HG02571 (cell line): ENCODE measurements at regions not wholly inside any gene's neighbourhood (a gene's known extent, or its start where the extent isn't known, plus 50 kb on each side); places are given as distances from the start of the nearest gene placed in this dataset.
"Not testable (repeated sequence)": the region's sequence is repeated elsewhere in the genome, so short reads cannot be mapped to it uniquely, and the experiment has no call there.

Experiments
- ATAC-seq: cut with Tn5 transposase; IDR thresholded peaks from one replicate; pipeline ENCODE4 v1.9.1; 2021; ENCODE audit warnings: mild to moderate bottlenecking, moderate library complexity; ENCODE audit not compliant: unreplicated experiment

DNA sequence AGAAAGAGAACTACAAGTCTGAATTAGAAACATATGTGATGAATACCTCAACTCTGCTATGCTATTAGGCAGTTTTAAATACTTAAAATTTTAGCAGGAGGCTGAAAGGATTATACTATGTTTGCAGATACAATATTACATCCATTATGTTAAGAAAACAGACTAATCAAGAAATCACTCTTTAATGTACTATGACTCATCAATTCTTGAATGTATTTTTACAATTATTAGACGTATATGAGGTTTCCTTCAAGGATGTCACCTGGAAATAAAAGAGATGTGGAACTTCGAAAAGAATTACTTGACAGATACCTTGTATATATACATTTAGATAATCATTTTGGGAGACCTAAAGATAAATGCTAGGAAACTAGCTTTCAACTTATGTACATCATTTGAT lies 835.6 kb upstream of the MIR17HG start:
- ATAC-seq, result no peak

- not testable (repeated sequence) for ATAC-seq
These were observed 832.8 kb upstream of the MIR17HG start for GRCh38 chr13:90514712-90515111.

DNA sequence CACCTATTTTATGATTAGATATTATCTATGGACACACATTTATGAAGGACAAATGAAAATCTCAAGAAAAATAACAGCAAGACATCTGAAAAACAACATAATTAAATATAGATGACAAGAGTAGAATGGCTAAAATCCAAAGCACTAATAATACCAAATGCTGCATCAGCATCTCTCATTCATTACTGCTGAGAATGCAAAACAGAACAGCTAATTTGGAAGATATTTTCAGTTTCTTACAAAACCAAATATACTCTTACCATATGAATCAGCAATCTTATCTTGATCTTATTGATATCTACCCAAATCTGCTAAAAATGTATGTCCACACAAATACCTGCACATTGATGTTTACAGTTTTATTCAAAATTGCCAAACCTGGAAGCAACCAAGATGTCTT lies 829.1 kb upstream of the MIR17HG start:
- ATAC-seq, result no peak

DNA sequence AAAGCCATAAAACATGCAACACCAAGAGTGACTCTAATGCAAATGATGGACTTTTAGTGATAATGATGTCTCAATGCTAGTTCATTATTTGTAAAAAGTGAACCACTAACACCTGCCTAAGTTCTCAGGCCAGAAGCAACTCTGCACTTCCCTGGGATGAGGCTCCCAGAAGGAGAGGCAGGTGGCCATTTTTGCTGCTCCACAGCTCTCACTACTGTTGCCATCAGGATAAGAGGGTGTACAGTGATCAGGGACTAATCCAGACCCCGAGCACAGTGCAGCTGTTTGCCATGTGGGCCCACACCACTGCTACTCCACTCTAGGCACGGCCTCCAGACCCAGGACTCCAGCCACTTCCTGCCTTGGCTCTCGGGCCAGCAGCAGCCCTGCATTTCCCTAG lies 828.3 kb upstream of the MIR17HG start:
- no peak for ATAC-seq

DNA sequence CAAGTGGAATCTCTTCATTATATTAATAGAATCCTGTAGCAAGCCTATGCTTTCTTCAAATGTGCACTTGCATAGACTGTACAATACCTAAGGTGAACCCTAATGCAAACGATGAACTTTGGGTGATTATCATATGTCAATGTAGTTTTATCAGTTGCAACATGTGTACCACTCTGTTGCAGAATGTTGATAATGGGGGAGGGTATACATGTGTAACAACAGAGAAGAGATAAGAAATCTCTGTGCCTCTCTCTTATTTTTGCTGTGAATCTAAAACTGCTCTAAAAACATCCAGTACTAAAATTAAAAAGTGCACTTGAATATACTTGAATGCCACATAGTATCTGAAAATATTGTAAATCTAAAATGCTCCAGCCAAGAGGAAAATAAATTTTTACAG lies 820.8 kb upstream of the MIR17HG start:
- no peak for ATAC-seq

DNA sequence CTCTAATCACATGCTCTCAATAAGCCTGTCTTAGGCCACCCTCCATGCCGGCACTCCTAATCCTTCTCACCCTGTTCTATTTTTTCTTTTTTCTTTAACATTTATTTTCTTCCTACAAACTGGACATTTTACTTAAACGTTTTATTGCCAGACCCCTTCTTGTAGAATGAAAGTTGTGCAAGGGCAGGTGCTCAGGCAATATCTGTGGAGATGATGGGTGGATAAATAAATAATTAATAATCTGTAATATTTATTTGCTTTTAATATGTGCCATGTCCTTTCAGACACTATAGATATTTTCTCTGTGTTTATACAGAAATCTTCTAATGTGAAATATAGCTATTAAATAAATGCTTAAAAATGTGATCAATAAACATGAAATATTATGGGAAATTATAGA lies 815.7 kb upstream of the MIR17HG start:
- ATAC-seq, result no peak

DNA sequence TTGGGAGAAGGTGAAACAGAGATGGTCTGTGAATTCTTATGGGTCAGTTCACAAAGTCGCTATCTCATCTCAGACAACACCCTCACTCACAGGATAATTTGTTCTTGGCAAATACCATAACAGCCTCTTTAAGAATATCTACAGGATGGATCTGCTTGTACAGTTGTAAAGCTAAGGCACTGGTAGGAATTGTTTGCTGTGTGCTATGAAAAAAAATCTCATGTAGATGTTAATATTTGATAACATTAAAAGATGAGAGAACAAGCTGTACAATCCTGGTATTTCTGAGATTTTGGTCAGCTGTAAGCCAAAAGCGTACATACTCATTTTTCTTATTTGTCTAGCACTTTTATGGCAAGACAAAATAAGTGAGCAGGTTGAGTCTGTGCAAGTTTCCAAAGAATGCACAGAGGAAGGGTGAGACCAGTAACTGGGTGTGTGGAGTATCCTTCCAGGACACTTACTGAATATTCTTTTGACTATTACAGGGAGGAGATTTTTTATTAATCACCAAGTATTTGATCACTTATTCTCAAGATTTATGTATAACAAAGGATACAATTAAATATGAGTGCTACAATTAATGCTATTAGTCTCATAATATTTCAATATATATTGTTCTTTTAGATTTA lies 814.5 kb upstream of the MIR17HG start:
- ATAC-seq, result no peak

DNA sequence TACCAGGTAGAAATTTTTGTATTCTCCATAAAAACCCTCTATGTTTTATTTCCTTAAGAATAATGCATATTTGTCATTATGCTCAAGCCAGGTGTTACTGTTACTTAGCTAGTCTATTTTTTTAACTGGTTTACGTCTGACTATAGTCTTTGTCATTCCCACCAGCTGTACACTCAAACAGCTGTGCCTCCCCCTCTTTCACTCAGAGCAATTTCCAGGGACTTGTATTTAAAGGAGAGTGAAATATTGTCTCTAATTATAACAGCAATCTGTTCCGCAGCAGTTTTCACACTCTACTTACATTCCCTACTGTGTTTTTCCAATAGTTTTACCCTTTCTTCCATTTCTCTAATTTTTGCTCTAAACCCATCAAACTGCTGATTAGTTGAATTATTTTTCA lies 813.6 kb upstream of the MIR17HG start:
- no peak for ATAC-seq

- ATAC-seq, result no peak
These were observed 812.7 kb upstream of the MIR17HG start for GRCh38 chr13:90534617-90535370.

GRCh38 chr13:90535421-90535820 lies 812.1 kb upstream of the MIR17HG start:
- ATAC-seq, result no peak

GRCh38 chr13:90538063-90538462 lies 809.4 kb upstream of the MIR17HG start:
- no peak for ATAC-seq

DNA sequence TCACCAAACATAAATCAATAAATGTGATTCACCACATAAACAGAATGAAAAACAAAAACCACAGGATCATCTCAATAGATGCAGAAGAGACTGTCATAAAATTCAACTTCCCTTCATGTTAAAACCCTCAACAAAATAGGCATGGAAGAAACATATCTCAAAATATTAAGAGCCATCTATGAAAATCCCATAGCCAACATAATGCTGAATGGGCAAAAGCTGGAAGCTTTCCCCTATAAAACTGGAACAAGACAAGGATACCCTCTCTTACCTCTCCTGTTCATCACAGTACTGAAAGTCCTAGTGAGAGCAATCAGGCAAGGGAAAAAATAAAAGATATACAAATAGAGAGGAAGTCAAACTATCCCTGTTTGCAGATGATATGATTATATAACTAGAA lies 806.1 kb upstream of the MIR17HG start:
- no peak for ATAC-seq

GRCh38 chr13:90542959-90543505 lies 804.5 kb upstream of the MIR17HG start:
- no peak for ATAC-seq

- ATAC-seq, result no peak
These were observed 802.2 kb upstream of the MIR17HG start for GRCh38 chr13:90545070-90545840.

- ATAC-seq, result no peak
These were observed 800.2 kb upstream of the MIR17HG start for GRCh38 chr13:90547272-90547790.

DNA sequence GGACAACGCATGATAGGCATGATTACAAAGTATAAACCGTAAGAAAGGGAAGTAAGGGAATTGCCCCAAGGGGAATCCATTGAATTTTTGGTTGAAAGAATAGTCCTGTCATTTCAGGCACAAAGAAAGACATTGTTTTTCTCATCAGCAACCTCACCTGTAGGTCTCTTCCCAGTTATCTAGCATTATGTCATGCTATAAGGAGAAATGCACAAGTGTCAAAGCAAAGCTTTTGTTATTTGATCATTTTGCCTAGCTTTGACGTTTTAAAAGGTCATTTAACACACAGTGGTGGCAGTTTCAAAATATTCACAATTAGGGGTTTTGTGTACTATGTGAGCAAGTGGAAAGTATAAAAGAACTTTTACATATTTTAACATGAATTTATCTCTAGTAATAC lies 796.2 kb upstream of the MIR17HG start:
- no peak for ATAC-seq

GRCh38 chr13:90552702-90553101 lies 794.8 kb upstream of the MIR17HG start:
- no peak for ATAC-seq

- no peak for ATAC-seq
These were observed 794.3 kb upstream of the MIR17HG start for GRCh38 chr13:90553159-90553558.

DNA sequence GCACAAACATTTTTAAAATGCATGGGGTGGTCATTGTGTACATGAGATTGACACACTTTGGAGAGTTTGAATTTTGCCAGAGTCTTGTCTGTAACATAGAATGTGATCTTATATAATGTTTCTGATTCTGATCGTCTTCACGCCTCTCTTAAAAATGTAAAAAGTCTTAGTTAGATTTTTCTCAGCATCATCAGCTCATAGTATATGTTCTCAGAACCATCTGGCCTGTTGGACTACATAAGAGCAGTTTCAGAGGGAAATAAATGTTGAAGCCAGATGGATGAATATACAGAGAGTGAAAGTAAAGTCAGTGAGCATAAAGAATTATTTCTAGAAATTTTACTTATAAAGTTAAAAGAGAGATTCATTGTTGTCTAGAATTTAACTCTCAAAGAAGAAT lies 789.9 kb upstream of the MIR17HG start:
- no peak for ATAC-seq

DNA sequence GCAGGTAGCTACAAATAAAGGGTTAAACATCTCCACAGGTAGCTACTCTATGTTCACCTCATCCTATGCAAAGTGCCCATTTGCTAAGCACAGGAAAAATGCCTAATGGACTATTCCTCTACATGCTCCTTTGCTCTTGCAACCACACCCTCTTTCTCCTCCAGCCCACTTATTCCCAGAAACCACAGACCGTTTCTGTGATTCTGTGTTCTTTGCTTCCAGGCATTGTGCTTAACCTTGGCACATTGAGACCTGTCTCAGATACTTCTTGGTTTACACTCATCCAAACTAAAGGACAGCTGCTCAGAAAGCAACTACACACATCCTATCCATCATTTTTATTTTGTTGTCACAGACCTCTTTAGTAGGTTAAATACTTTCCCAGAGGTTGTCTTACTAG lies 785.0 kb upstream of the MIR17HG start:
- no peak for ATAC-seq

GRCh38 chr13:90564096-90564495 lies 783.4 kb upstream of the MIR17HG start:
- ATAC-seq, result no peak
